KMS-11 (cell line): ENCODE measurements at regions not wholly inside any gene's neighbourhood (a gene's known extent, or its start where the extent isn't known, plus 50 kb on each side); places are given as distances from the start of the nearest gene placed in this dataset.

Experiments used
- H2AFZ ChIP-seq: fragments of 200-600 bp; sonication (generic); 2 replicates; pipeline ENCODE4 v1.6.1; 2016; ENCODE audit warnings: antibody characterized with exemption, mixed run types, low read depth
- H3K27ac ChIP-seq: fragments of 200-600 bp; sonication (generic); 2 replicates; pipeline ENCODE4 v1.6.1; 2016; ENCODE audit warnings: mild to moderate bottlenecking, mixed run types
- H3K27me3 ChIP-seq: fragments of 200-600 bp; sonication (generic); 2 replicates; pipeline ENCODE4 v1.6.1; 2017; ENCODE audit warnings: mild to moderate bottlenecking, low read depth, mixed run types, moderate library complexity; ENCODE audit not compliant: insufficient read depth
- H3K36me3 ChIP-seq: fragments of 200-600 bp; sonication (generic); 2 replicates; pipeline ENCODE4 v1.6.1; 2017; ENCODE audit warnings: mild to moderate bottlenecking, mixed run types; ENCODE audit not compliant: insufficient read depth
- H3K4me1 ChIP-seq: fragments of 200-600 bp; sonication (generic); 2 replicates; pipeline ENCODE4 v1.6.1; 2016; ENCODE audit warnings: mild to moderate bottlenecking, low read depth, mixed run types; ENCODE audit not compliant: poor library complexity, severe bottlenecking
- H3K4me2 ChIP-seq: fragments of 200-600 bp; sonication (generic); 2 replicates; pipeline ENCODE4 v1.7.0; 2016; ENCODE audit warnings: mild to moderate bottlenecking, mixed run types
- H3K4me3 ChIP-seq: fragments of 200-600 bp; sonication (generic); IDR thresholded peaks from 2 replicates; pipeline ENCODE4 v1.6.1; 2017; ENCODE audit warnings: low read depth, low read length, mixed read lengths; ENCODE audit not compliant: insufficient read depth
- H3K79me2 ChIP-seq: fragments of 200-600 bp; sonication (generic); 2 replicates; pipeline ENCODE4 v1.6.1; 2016; ENCODE audit warnings: low read depth, mixed run types; ENCODE audit not compliant: insufficient read depth
- H3K9ac ChIP-seq: fragments of 200-600 bp; sonication (generic); 2 replicates; pipeline ENCODE4 v1.6.1; 2016; ENCODE audit warnings: mild to moderate bottlenecking, mixed run types
- H4K20me1 ChIP-seq: fragments of 200-600 bp; sonication (generic); 2 replicates; pipeline ENCODE4 v1.6.1; 2016; ENCODE audit warnings: mild to moderate bottlenecking, mixed run types; ENCODE audit not compliant: insufficient read depth
- CTCF ChIP-seq: fragments of 200-600 bp; sonication (generic); conservative IDR thresholded peaks from 2 replicates; pipeline ENCODE4 v1.6.1; 2017; ENCODE audit warnings: low read depth, mild to moderate bottlenecking, antibody characterized with exemption, low read length, moderate library complexity, mixed read lengths

- no peak overlapping the region for H3K27ac ChIP-seq
- H2AFZ ChIP-seq = no peak overlapping the region
- no peaks in the 10 kb centered on the region for H3K36me3 ChIP-seq
- H4K20me1 ChIP-seq = no peaks in the 10 kb centered on the region
- TF ChIP-seq CTCF = no peak
- no peak overlapping the region for H3K9ac ChIP-seq
- H3K4me3 ChIP-seq = no peak overlapping the region
- no peaks in the 10 kb centered on the region for H3K4me1 ChIP-seq
- no peak overlapping the region for H3K4me2 ChIP-seq
- no peaks in the 10 kb centered on the region for H3K27me3 ChIP-seq
- H3K79me2 ChIP-seq = no peaks in the 10 kb centered on the region
These were observed 238.1 kb downstream of the ARAP2 start for GRCh38 chr4:36006226-36006625.

GRCh38 chr4:36010397-36010929, 233.9 kb downstream of the ARAP2 start:
- Histone ChIP-seq H3K79me2 (no peaks in the 10 kb centered on the region), H3K4me1 (no peaks in the 10 kb centered on the region), H3K4me3 (no peak overlapping the region), H2AFZ (no peak overlapping the region), H3K27me3 (no peaks in the 10 kb centered on the region), H3K27ac (no peak overlapping the region), H3K4me2 (no peak overlapping the region), H3K9ac (no peak overlapping the region), H3K36me3 (no peaks in the 10 kb centered on the region), H4K20me1 (no peaks in the 10 kb centered on the region)
- no peak for TF ChIP-seq CTCF

GRCh38 chr4:36011381-36011780, 232.9 kb downstream of the ARAP2 start:
- Histone ChIP-seq H3K79me2 (no peaks in the 10 kb centered on the region), H3K9ac (no peak overlapping the region), H3K4me3 (no peak overlapping the region), H3K4me2 (no peak overlapping the region), H2AFZ (no peak overlapping the region), H4K20me1 (no peaks in the 10 kb centered on the region), H3K36me3 (no peaks in the 10 kb centered on the region), H3K4me1 (no peaks in the 10 kb centered on the region), H3K27me3 (no peaks in the 10 kb centered on the region), H3K27ac (no peak overlapping the region)
- TF ChIP-seq CTCF = no peak

- H3K79me2 ChIP-seq = no peaks in the 10 kb centered on the region
- H3K36me3 ChIP-seq = no peaks in the 10 kb centered on the region
- H3K27ac ChIP-seq = no peak overlapping the region
- no peak overlapping the region for H3K4me3 ChIP-seq
- no peak overlapping the region for H3K4me2 ChIP-seq
- H3K27me3 ChIP-seq = no peaks in the 10 kb centered on the region
- no peaks in the 10 kb centered on the region for H4K20me1 ChIP-seq
- H3K9ac ChIP-seq = no peak overlapping the region
- H3K4me1 ChIP-seq = no peaks in the 10 kb centered on the region
- TF ChIP-seq CTCF = no peak
- no peak overlapping the region for H2AFZ ChIP-seq
These were observed 231.8 kb downstream of the ARAP2 start for GRCh38 chr4:36012503-36012902.

- Histone ChIP-seq H3K79me2 (no peaks in the 10 kb centered on the region), H3K27ac (no peak overlapping the region), H3K9ac (no peak overlapping the region), H2AFZ (no peak overlapping the region), H3K36me3 (no peaks in the 10 kb centered on the region), H3K4me3 (no peak overlapping the region), H3K4me1 (no peaks in the 10 kb centered on the region), H3K4me2 (no peak overlapping the region), H3K27me3 (no peaks in the 10 kb centered on the region), H4K20me1 (no peaks in the 10 kb centered on the region)
- TF ChIP-seq CTCF = no peak
These were observed 231.1 kb downstream of the ARAP2 start for GRCh38 chr4:36013206-36013605.
